ENCODE measurements at regions not wholly inside any gene's neighbourhood (a gene's known extent, or its start where the extent isn't known, plus 50 kb on each side); places are given as distances from the start of the nearest gene placed in this dataset.

DNA sequence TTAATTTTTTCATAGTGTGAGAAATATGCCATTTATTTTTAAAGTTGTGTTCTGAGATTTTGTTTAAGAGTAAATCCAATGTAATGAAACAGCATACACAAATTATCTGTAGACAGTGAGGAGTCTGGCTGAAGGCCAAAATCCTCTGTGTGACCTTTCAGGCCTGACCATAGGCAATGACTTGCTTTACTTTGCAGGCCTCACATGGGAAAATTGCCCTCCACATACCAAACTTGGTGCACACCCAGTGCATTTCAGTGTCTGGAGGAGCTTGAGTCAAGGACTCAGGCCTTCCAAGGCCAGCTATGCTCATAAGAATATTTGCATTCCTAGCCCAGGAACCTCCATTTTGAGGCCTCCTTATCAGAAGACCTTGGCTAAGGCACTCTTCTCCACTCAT, 430.1 kb downstream of the GABRG1 start:
- in situ Hi-C loops (cut with MboI) (no loop called here), intact Hi-C loops (cut with micrococcal nuclease; ENCODE audit: unreplicated experiment) (no loop called here)
- Histone ChIP-seq H3K36me3 (ENCODE audit: control insufficient read depth in 2 of 2, insufficient read depth in 2 of 2, low read length in 1 of 2) (no peaks in the 10 kb centered on the region), H3K4me1 (ENCODE audit: control insufficient read depth, insufficient read depth, low read length) (no peaks in the 10 kb centered on the region), H2AFZ (ENCODE audit: control insufficient read depth, low read depth, low read length) (no peak overlapping the region), H3K27ac (ENCODE audit: control insufficient read depth, insufficient read depth) (no peak overlapping the region), H3K9me3 (replicated peaks; ENCODE audit: control insufficient read depth, insufficient read depth, low read length) (no peaks in the 10 kb centered on the region), H3K79me2 (ENCODE audit: control insufficient read depth, insufficient read depth, low read length) (no peaks in the 10 kb centered on the region), H3K4me3 (no peak overlapping the region), H3K4me2 (ENCODE audit: control insufficient read depth, insufficient read depth) (no peak overlapping the region), H3K27me3 (replicated peaks in 1 of 2; ENCODE audit: control insufficient read depth in 2 of 2, insufficient read depth in 2 of 2, low read length in 1 of 2) (no peaks in the 10 kb centered on the region), H4K20me1 (ENCODE audit: control insufficient read depth, insufficient read depth) (no peaks in the 10 kb centered on the region), H3K9ac (ENCODE audit: control insufficient read depth, insufficient read depth, low read length) (no peak overlapping the region)
- ChIA-PET SMC1A (ENCODE audit: uncharacterized antibody, unreplicated experiment) (interaction anchor here (0.9 kb wide), 1 partner anchor 22 kb away, joined by 3 read pairs; no protein-coding TSS in a partner anchor), RAD21 (ENCODE audit: unreplicated experiment) (no interaction called here), POLR2A (no interaction called here), CTCF (no interaction called here)
- BruUV-seq (replicated peaks): no TSS peak
- ATAC-seq: no peak
- DNase-seq (ENCODE audit: low read depth, low spot score): no peak
- FAIRE-seq: no peak
- TF ChIP-seq, protein P1, sequence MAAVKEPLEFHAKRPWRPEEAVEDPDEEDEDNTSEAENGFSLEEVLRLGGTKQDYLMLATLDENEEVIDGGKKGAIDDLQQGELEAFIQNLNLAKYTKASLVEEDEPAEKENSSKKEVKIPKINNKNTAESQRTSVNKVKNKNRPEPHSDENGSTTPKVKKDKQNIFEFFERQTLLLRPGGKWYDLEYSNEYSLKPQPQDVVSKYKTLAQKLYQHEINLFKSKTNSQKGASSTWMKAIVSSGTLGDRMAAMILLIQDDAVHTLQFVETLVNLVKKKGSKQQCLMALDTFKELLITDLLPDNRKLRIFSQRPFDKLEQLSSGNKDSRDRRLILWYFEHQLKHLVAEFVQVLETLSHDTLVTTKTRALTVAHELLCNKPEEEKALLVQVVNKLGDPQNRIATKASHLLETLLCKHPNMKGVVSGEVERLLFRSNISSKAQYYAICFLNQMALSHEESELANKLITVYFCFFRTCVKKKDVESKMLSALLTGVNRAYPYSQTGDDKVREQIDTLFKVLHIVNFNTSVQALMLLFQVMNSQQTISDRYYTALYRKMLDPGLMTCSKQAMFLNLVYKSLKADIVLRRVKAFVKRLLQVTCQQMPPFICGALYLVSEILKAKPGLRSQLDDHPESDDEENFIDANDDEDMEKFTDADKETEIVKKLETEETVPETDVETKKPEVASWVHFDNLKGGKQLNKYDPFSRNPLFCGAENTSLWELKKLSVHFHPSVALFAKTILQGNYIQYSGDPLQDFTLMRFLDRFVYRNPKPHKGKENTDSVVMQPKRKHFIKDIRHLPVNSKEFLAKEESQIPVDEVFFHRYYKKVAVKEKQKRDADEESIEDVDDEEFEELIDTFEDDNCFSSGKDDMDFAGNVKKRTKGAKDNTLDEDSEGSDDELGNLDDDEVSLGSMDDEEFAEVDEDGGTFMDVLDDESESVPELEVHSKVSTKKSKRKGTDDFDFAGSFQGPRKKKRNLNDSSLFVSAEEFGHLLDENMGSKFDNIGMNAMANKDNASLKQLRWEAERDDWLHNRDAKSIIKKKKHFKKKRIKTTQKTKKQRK (IDR thresholded peaks at IDR 0.05; ENCODE audit: low read depth, low read length): no peak
- TF ChIP-seq, protein P2, sequence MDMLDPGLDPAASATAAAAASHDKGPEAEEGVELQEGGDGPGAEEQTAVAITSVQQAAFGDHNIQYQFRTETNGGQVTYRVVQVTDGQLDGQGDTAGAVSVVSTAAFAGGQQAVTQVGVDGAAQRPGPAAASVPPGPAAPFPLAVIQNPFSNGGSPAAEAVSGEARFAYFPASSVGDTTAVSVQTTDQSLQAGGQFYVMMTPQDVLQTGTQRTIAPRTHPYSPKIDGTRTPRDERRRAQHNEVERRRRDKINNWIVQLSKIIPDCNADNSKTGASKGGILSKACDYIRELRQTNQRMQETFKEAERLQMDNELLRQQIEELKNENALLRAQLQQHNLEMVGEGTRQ (IDR thresholded peaks at IDR 0.05; ENCODE audit: borderline replicate concordance, low read depth, low read length): no peak
- TF ChIP-seq IKZF2 (IDR thresholded peaks at IDR 0.05) (no peak), SMAD5 (IDR thresholded peaks at IDR 0.05; ENCODE audit: low read depth) (no peak), ESRRA (IDR thresholded peaks at IDR 0.05; ENCODE audit: low read length) (no peak), IKZF1 (conservative IDR thresholded peaks at IDR 0.05) (no peak), RB1 (IDR thresholded peaks at IDR 0.05; ENCODE audit: borderline replicate concordance) (no peak), RBBP5 (conservative IDR thresholded peaks at IDR 0.05) (no peak), NRF1 (conservative IDR thresholded peaks at IDR 0.05; ENCODE audit: low read depth, low read length) (no peak), TARDBP (IDR thresholded peaks at IDR 0.05; ENCODE audit: borderline replicate concordance) (no peak), NR2F1 (conservative IDR thresholded peaks at IDR 0.05) (no peak), SMC3 (IDR thresholded peaks at IDR 0.05; ENCODE audit: borderline replicate concordance, low read length) (no peak), SRF (IDR thresholded peaks at IDR 0.05; ENCODE audit: low read depth in 2 of 2, low read length in 2 of 2) (no peak), NFIC (IDR thresholded peaks at IDR 0.05; ENCODE audit: low read depth, low read length) (no peak)
- TF ChIP-seq, protein P3, sequence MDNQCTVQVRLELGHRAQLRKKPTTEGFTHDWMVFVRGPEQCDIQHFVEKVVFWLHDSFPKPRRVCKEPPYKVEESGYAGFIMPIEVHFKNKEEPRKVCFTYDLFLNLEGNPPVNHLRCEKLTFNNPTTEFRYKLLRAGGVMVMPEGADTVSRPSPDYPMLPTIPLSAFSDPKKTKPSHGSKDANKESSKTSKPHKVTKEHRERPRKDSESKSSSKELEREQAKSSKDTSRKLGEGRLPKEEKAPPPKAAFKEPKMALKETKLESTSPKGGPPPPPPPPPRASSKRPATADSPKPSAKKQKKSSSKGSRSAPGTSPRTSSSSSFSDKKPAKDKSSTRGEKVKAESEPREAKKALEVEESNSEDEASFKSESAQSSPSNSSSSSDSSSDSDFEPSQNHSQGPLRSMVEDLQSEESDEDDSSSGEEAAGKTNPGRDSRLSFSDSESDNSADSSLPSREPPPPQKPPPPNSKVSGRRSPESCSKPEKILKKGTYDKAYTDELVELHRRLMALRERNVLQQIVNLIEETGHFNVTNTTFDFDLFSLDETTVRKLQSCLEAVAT (IDR thresholded peaks at IDR 0.05): no peak
- TF ChIP-seq, protein P4, sequence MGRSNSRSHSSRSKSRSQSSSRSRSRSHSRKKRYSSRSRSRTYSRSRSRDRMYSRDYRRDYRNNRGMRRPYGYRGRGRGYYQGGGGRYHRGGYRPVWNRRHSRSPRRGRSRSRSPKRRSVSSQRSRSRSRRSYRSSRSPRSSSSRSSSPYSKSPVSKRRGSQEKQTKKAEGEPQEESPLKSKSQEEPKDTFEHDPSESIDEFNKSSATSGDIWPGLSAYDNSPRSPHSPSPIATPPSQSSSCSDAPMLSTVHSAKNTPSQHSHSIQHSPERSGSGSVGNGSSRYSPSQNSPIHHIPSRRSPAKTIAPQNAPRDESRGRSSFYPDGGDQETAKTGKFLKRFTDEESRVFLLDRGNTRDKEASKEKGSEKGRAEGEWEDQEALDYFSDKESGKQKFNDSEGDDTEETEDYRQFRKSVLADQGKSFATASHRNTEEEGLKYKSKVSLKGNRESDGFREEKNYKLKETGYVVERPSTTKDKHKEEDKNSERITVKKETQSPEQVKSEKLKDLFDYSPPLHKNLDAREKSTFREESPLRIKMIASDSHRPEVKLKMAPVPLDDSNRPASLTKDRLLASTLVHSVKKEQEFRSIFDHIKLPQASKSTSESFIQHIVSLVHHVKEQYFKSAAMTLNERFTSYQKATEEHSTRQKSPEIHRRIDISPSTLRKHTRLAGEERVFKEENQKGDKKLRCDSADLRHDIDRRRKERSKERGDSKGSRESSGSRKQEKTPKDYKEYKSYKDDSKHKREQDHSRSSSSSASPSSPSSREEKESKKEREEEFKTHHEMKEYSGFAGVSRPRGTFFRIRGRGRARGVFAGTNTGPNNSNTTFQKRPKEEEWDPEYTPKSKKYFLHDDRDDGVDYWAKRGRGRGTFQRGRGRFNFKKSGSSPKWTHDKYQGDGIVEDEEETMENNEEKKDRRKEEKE (IDR thresholded peaks at IDR 0.05): no peak
- TF ChIP-seq, protein P5, sequence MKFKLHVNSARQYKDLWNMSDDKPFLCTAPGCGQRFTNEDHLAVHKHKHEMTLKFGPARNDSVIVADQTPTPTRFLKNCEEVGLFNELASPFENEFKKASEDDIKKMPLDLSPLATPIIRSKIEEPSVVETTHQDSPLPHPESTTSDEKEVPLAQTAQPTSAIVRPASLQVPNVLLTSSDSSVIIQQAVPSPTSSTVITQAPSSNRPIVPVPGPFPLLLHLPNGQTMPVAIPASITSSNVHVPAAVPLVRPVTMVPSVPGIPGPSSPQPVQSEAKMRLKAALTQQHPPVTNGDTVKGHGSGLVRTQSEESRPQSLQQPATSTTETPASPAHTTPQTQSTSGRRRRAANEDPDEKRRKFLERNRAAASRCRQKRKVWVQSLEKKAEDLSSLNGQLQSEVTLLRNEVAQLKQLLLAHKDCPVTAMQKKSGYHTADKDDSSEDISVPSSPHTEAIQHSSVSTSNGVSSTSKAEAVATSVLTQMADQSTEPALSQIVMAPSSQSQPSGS (IDR thresholded peaks at IDR 0.05; ENCODE audit: low read length): no peak

Data from GM12878 (cell line).